NCI-H1694 (cell line): ENCODE measurements at regions not wholly inside any gene's neighbourhood (a gene's known extent, or its start where the extent isn't known, plus 50 kb on each side); places are given as distances from the start of the nearest gene placed in this dataset.
"Not testable (repeated sequence)": the region's sequence is repeated elsewhere in the genome, so short reads cannot be mapped to it uniquely, and the experiment has no call there.

Experiments
- DNase-seq: peaks from one replicate; lab custom pipeline; 2025; lab: John Stamatoyannopoulos, UW

- DNase-seq = no peak
These were observed 707.9 kb downstream of the CENPC start for GRCh38 chr4:66837279-66837922.

DNA sequence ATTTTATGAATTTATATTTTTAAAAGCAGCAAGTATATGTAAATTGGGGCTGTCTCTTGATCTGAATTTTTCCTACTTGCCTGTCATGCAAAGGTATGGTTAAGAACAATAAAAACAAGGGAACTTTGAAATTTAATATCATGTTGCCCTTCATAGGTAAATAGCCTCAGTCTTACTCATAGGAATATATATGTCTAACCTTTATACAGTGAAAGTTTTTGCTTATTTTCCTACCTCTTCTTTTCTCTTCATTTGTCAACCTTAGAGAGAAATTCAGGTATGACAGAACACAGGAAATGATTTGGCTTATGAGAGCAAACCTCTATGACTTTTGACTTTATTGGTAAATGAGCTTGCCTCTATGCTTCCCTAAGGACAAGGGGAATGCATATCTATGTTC lies 716.0 kb downstream of the CENPC start:
- no peak for DNase-seq

GRCh38 chr4:66820681-66821080 lies 724.6 kb downstream of the CENPC start:
- no peak for DNase-seq

DNA sequence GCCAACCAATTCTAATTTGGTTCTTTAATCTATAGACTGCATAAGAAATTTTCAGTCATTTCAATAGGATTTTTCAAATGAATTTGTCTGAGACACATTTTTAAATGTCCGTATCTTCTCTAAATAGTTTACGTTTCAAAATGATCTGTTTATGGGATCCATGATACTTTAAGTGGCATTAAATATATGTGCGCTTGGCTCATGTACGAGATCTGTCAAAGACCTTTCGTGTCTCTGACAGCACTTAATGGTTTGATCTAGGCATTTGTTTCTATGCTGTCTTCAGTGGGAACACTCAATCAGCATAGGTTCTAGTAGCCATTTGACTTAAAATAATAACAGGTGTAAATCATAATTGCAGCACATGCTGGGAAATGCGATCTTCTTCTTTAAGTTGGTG lies 731.0 kb downstream of the CENPC start:
- DNase-seq = no peak

DNA sequence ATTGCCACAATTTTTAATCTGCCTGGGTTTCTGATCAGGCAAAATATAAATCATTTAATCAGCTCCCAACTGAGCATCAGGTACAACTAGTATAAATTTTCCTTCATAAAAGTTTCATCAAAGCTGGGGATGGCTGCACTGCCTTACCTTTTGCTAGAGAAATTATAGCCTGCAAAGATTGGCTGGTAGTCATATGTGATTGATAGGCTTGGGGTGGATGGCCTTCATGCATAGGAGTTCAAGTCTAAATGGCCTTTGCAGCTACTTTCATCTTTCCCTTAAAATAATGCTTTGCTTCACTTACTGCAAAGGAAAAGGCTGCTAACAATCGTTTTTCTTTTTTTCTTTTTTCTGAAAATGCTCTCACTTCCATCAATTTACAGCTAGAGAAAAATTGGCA lies 739.7 kb downstream of the CENPC start:
- no peak for DNase-seq

DNA sequence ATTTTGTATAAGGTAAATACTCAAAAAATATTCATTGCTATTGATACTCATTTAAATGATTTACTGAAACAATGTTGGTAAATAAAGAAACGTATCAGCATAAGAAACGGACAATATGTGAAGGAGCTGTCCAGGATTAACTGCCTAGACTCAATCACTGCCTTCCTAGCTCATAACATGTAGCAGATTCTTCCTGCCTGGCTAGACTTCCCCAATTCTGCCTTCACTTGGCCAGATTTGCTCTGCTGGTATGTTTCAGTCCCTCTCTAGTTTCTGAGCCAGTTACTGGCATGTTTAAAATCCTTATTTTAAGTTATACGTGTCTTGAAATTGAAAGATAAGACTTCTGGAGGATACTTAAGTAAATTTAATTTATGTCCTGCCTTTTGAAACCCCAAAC lies 740.3 kb downstream of the CENPC start:
- DNase-seq = no peak

- DNase-seq = no peak
These were observed 747.7 kb downstream of the CENPC start for GRCh38 chr4:66797608-66798007.

DNA sequence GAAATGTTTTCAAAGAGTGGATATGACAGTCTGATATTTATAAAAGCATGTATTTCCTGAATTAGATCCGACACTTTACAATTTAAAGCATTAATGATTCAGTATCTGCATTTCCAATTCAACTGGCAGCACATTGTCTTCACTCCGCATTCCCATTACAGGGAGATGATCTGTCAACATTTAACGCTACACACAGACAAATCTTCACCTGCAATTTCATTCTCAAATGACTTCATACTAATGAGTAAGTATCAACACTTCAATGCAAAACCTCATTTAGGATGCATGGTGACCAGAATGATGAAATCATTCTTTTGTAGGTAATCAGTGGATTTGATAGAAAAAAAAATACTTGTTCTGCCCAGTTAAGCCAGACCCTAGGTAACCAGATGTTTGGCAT lies 749.6 kb downstream of the CENPC start:
- no peak for DNase-seq

- DNase-seq = no peak
These were observed 750.8 kb downstream of the CENPC start for GRCh38 chr4:66794390-66795034.

- no peak for DNase-seq
These were observed 753.6 kb downstream of the CENPC start for GRCh38 chr4:66791686-66792085.

DNA sequence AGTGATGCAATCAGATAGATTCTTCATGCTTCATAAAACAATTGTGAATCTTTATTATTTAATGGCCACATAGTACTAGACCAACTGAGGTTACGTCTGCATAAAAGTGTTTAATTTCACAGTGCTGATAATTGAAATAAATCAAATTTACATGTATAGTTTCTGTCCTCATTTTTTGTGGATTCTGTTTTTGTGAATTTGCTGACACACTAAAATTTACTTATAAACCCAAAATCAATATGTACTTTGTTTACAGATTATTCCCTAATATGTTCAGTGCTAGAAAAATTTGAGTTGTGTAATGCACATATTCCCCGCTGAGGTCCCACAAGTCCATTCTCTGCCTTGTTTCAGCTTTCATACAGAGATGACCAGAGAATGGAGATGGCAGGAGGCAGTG lies 759.8 kb downstream of the CENPC start:
- DNase-seq = no peak

GRCh38 chr4:66782751-66783150 lies 762.6 kb downstream of the CENPC start:
- DNase-seq = not testable (repeated sequence)

GRCh38 chr4:66777097-66777496 lies 768.2 kb downstream of the CENPC start:
- no peak for DNase-seq

DNA sequence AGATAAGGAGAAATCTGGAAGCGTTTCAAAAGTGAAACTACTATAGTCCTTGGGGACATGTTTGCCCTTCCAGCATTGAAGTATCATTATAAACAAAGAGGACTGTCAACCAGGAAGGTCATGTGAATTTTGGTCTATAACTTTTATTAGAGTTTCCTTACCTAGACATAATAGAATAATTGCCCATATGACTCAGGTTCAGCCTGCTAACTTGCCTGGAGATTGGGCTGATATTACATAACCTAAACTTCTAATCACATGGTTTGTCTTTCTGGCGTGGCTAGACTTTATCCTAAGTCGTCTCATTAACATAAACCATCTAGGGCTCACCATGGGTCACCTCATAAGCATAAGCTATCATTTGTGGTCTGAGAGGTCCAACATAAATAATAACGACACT lies 775.9 kb downstream of the CENPC start:
- no peak for DNase-seq

- no peak for DNase-seq
These were observed 777.9 kb downstream of the CENPC start for GRCh38 chr4:66767442-66767841.

DNA sequence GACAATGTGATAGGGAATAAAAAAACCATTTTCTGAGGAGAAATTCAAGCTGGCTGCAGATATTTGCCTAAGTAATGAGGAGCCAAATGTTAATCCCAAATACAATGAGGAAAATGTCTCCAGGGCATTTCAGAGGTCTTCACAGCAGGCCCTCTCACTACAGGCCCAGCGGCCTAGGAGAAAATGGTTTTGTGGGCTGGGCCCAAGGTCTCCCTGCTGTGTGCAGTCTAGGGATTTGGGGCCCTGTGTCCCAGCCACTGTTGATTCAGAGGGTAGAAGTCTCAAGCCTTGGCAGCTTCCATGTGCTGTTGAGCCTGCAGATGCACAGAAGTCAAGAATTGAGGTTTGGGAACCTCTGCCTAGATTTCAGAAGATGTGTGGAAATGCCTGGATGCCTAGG lies 778.7 kb downstream of the CENPC start:
- DNase-seq = no peak

- no peak for DNase-seq
These were observed 795.0 kb downstream of the CENPC start for GRCh38 chr4:66750273-66750672.

- not testable (repeated sequence) for DNase-seq
These were observed 798.4 kb downstream of the CENPC start for GRCh38 chr4:66746918-66747317.

DNA sequence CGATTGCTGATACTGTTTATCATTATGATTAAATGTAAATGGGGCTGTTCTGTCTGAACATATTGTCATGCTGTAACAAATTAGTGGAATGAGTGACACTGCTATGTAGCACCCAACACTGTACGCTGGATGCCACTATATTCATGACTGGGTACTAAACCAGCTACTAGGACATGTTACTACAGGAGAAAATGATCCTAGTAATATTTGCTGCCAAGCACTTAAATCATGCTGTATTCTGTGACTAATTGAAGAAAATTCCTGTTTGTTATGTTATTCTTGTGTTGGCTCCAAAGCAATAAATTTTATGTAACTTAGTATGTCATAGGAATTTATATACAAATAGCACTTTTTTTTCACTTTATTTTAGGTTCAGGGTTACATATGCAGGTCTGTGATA lies 804.2 kb downstream of the CENPC start:
- DNase-seq = no peak

DNA sequence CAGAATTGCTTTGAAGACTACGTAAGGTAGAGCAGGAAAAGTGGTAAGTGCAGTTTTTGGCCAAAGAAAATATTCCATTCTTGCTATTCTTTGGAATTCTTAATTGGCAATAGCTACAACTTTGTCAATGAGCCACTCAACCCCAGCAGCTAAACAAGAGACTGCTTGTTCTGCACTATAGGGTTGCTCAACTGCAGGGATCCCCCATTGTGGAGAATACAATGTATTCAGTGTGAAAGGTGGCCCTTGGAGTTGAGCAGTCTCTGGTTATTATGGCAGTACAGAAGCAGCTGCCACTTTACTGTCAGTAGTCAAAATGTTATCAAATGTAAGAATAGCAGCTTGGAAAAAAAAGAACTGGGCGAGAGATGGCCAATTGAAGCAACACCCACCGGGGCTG lies 808.7 kb downstream of the CENPC start:
- DNase-seq = no peak

GRCh38 chr4:66728280-66728679 lies 817.0 kb downstream of the CENPC start:
- DNase-seq = no peak

GRCh38 chr4:66712301-66712921 lies 832.9 kb downstream of the CENPC start:
- DNase-seq = not testable (repeated sequence)

- DNase-seq = no peak
These were observed 841.1 kb downstream of the CENPC start for GRCh38 chr4:66704243-66704642.

- DNase-seq = no peak
These were observed 850.6 kb downstream of the CENPC start for GRCh38 chr4:66694739-66695138.
